Neural cell (in vitro differentiated cells): ENCODE measurements at regions not wholly inside any gene's neighbourhood (a gene's known extent, or its start where the extent isn't known, plus 50 kb on each side); places are given as distances from the start of the nearest gene placed in this dataset.

Source experiments
- CTCF ChIP-seq: fragments of 450-650 bp; IDR thresholded peaks from 2 replicates; pipeline ENCODE4 v1.5.1; 2014; ENCODE audit warnings: antibody characterized with exemption, mild to moderate bottlenecking, moderate library complexity; ENCODE audit not compliant: poor library complexity, severe bottlenecking
- RAD21 ChIP-seq: fragments of 450-650 bp; conservative IDR thresholded peaks from 2 replicates; pipeline ENCODE4 v1.6.1; 2014; ENCODE audit warnings: antibody characterized with exemption, mild to moderate bottlenecking, moderate library complexity
- REST ChIP-seq: IDR thresholded peaks from 2 replicates; pipeline ENCODE4 v1.6.1; 2012; ENCODE audit warnings: borderline replicate concordance

GRCh38 chr1:55867304-55867843 is 652.2 kb upstream of the USP24 start:
- TF ChIP-seq CTCF (no peak), RAD21 (no peak), REST (no peak)
